ENCODE measurements at regions not wholly inside any gene's neighbourhood (a gene's known extent, or its start where the extent isn't known, plus 50 kb on each side); places are given as distances from the start of the nearest gene placed in this dataset.
"Not testable (repeated sequence)": the region's sequence is repeated elsewhere in the genome, so short reads cannot be mapped to it uniquely, and the experiment has no call there.

GRCh38 chr6:140160494-140160893, 786.0 kb upstream of the CITED2 start:
- Histone ChIP-seq H3K27ac (ENCODE audit: low read length) (no peak overlapping the region), H3K4me2 (ENCODE audit: low read depth, low read length) (no peak overlapping the region), H3F3A (ENCODE audit: insufficient read depth, low read length) (no peaks in the 10 kb centered on the region), H3K9me3 (replicated peaks; ENCODE audit: insufficient read depth, low read length) (no peaks in the 10 kb centered on the region), H3K27me3 (replicated peaks; ENCODE audit: insufficient read depth, low read length) (no peaks in the 10 kb centered on the region), H4K20me1 (ENCODE audit: insufficient read depth, low read length) (no peaks in the 10 kb centered on the region), H3K36me3 (replicated peaks; ENCODE audit: insufficient read depth, low read length) (no peaks in the 10 kb centered on the region), H3K9me2 (replicated peaks; ENCODE audit: insufficient read depth, low read length) (no peaks in the 10 kb centered on the region), H2AFZ (ENCODE audit: low read length) (no peak overlapping the region), H3K79me2 (ENCODE audit: low read length) (no peaks in the 10 kb centered on the region), H3K9ac (ENCODE audit: low read length) (no peak overlapping the region), H3K4me1 (ENCODE audit: low read length) (no peaks in the 10 kb centered on the region), H3K4me3 (ENCODE audit: low read length) (no peak overlapping the region)
- no peak for DNase-seq
- no peak for TF ChIP-seq CTCF (IDR thresholded peaks at IDR 0.05; ENCODE audit: low read length)
- no peak for TF ChIP-seq EZH2 (optimal IDR thresholded peaks at IDR 0.05; ENCODE audit: low read depth, low read length)

GRCh38 chr6:140156131-140156530, 781.7 kb upstream of the CITED2 start:
- no peak for DNase-seq
- H3K4me3 ChIP-seq (ENCODE audit: low read length), result no peak overlapping the region
- no peak overlapping the region for H3K4me2 ChIP-seq (ENCODE audit: low read depth, low read length)
- H3F3A ChIP-seq (ENCODE audit: insufficient read depth, low read length), result no peaks in the 10 kb centered on the region
- no peak overlapping the region for H3K27ac ChIP-seq (ENCODE audit: low read length)
- H3K9me3 ChIP-seq (replicated peaks; ENCODE audit: insufficient read depth, low read length), result no peaks in the 10 kb centered on the region
- no peak overlapping the region for H3K9ac ChIP-seq (ENCODE audit: low read length)
- no peaks in the 10 kb centered on the region for H3K36me3 ChIP-seq (replicated peaks; ENCODE audit: insufficient read depth, low read length)
- no peak for TF ChIP-seq CTCF (IDR thresholded peaks at IDR 0.05; ENCODE audit: low read length)
- TF ChIP-seq EZH2phosphoT487 (IDR thresholded peaks at IDR 0.05; ENCODE audit: low read length), result no peak
- no peak for TF ChIP-seq EZH2 (optimal IDR thresholded peaks at IDR 0.05; ENCODE audit: low read depth, low read length)
- H3K79me2 ChIP-seq (ENCODE audit: low read length), result no peaks in the 10 kb centered on the region
- H3K4me1 ChIP-seq (ENCODE audit: low read length), result no peaks in the 10 kb centered on the region
- no peak overlapping the region for H2AFZ ChIP-seq (ENCODE audit: low read length)
- H4K20me1 ChIP-seq (ENCODE audit: insufficient read depth, low read length), result no peaks in the 10 kb centered on the region
- no peaks in the 10 kb centered on the region for H3K27me3 ChIP-seq (replicated peaks; ENCODE audit: insufficient read depth, low read length)
- H3K9me2 ChIP-seq (replicated peaks; ENCODE audit: insufficient read depth, low read length), result no peaks in the 10 kb centered on the region

- no peaks in the 10 kb centered on the region for H3F3A ChIP-seq (ENCODE audit: insufficient read depth, low read length)
- H4K20me1 ChIP-seq (ENCODE audit: insufficient read depth, low read length), result no peaks in the 10 kb centered on the region
- H3K9me3 ChIP-seq (replicated peaks; ENCODE audit: insufficient read depth, low read length), result no peaks in the 10 kb centered on the region
- no peaks in the 10 kb centered on the region for H3K79me2 ChIP-seq (ENCODE audit: low read length)
- H3K36me3 ChIP-seq (replicated peaks; ENCODE audit: insufficient read depth, low read length), result no peaks in the 10 kb centered on the region
- no peaks in the 10 kb centered on the region for H3K9me2 ChIP-seq (replicated peaks; ENCODE audit: insufficient read depth, low read length)
- TF ChIP-seq EZH2 (optimal IDR thresholded peaks at IDR 0.05; ENCODE audit: low read depth, low read length), result no peak
- no peak for DNase-seq
- no peak overlapping the region for H3K4me2 ChIP-seq (ENCODE audit: low read depth, low read length)
- no peaks in the 10 kb centered on the region for H3K27me3 ChIP-seq (replicated peaks; ENCODE audit: insufficient read depth, low read length)
- H3K4me3 ChIP-seq (ENCODE audit: low read length), result no peak overlapping the region
- H2AFZ ChIP-seq (ENCODE audit: low read length), result no peak overlapping the region
- no peak overlapping the region for H3K9ac ChIP-seq (ENCODE audit: low read length)
- no peak overlapping the region for H3K27ac ChIP-seq (ENCODE audit: low read length)
- H3K4me1 ChIP-seq (ENCODE audit: low read length), result no peaks in the 10 kb centered on the region
Observed at GRCh38 chr6:140155451-140156126, 781.1 kb upstream of the CITED2 start.

- Histone ChIP-seq H3K4me3 (ENCODE audit: low read length) (no peak overlapping the region), H3K9ac (ENCODE audit: low read length) (no peak overlapping the region), H3F3A (ENCODE audit: insufficient read depth, low read length) (no peaks in the 10 kb centered on the region), H3K4me2 (ENCODE audit: low read depth, low read length) (no peak overlapping the region), H3K9me3 (replicated peaks; ENCODE audit: insufficient read depth, low read length) (no peaks in the 10 kb centered on the region), H2AFZ (ENCODE audit: low read length) (no peak overlapping the region), H4K20me1 (ENCODE audit: insufficient read depth, low read length) (no peaks in the 10 kb centered on the region), H3K27me3 (replicated peaks; ENCODE audit: insufficient read depth, low read length) (no peaks in the 10 kb centered on the region), H3K79me2 (ENCODE audit: low read length) (no peaks in the 10 kb centered on the region), H3K36me3 (replicated peaks; ENCODE audit: insufficient read depth, low read length) (no peaks in the 10 kb centered on the region), H3K9me2 (replicated peaks; ENCODE audit: insufficient read depth, low read length) (no peaks in the 10 kb centered on the region), H3K27ac (ENCODE audit: low read length) (no peak overlapping the region), H3K4me1 (ENCODE audit: low read length) (no peaks in the 10 kb centered on the region)
- no peak for DNase-seq
- TF ChIP-seq EZH2 (optimal IDR thresholded peaks at IDR 0.05; ENCODE audit: low read depth, low read length) (no peak), CTCF (IDR thresholded peaks at IDR 0.05; ENCODE audit: low read length) (no peak), EZH2phosphoT487 (IDR thresholded peaks at IDR 0.05; ENCODE audit: low read length) (no peak)
Observed at GRCh38 chr6:140153703-140154102, 779.3 kb upstream of the CITED2 start.

- H3K27ac ChIP-seq (ENCODE audit: low read length); DNase-seq; H4K20me1 ChIP-seq (ENCODE audit: insufficient read depth, low read length); H3K9ac ChIP-seq (ENCODE audit: low read length); H3F3A ChIP-seq (ENCODE audit: insufficient read depth, low read length); H3K4me1 ChIP-seq (ENCODE audit: low read length); H3K4me2 ChIP-seq (ENCODE audit: low read depth, low read length); H3K9me3 ChIP-seq (replicated peaks; ENCODE audit: insufficient read depth, low read length); H3K4me3 ChIP-seq (ENCODE audit: low read length); H3K27me3 ChIP-seq (replicated peaks; ENCODE audit: insufficient read depth, low read length); H3K9me2 ChIP-seq (replicated peaks; ENCODE audit: insufficient read depth, low read length); H2AFZ ChIP-seq (ENCODE audit: low read length); H3K79me2 ChIP-seq (ENCODE audit: low read length); H3K36me3 ChIP-seq (replicated peaks; ENCODE audit: insufficient read depth, low read length): not testable (repeated sequence)
Observed at GRCh38 chr6:140147825-140148814, 773.7 kb upstream of the CITED2 start.
